Testis (tissue), 2 donors: ENCODE measurements at regions not wholly inside any gene's neighbourhood (a gene's known extent, or its start where the extent isn't known, plus 50 kb on each side); places are given as distances from the start of the nearest gene placed in this dataset.

Experiments
- CTCF ChIP-seq, 3 experiments: fragments of 450-650 bp in 2 of 3; fragments of 200-600 bp in 1 of 3; sonication (generic) in 1 of 3; IDR thresholded peaks; one replicate each; pipeline ENCODE4 v1.5.1; 2016 to 2019; ENCODE audit warnings: antibody characterized with exemption in 3 of 3, mild to moderate bottlenecking in 2 of 3, moderate library complexity in 1 of 3
- POLR2A ChIP-seq: fragments of 450-650 bp; IDR thresholded peaks from one replicate; pipeline ENCODE4 v1.6.1; 2017; ENCODE audit warnings: antibody characterized with exemption, mild to moderate bottlenecking, moderate library complexity

GRCh38 chr16:34050787-34051320 is 591.4 kb downstream of the TP53TG3F start:
- TF ChIP-seq CTCF (IDR thresholded peaks at IDR 0.05) (no peak), POLR2A (no peak)
